OCI-LY3 (cell line): ENCODE measurements at regions not wholly inside any gene's neighbourhood (a gene's known extent, or its start where the extent isn't known, plus 50 kb on each side); places are given as distances from the start of the nearest gene placed in this dataset.
"Not testable (repeated sequence)": the region's sequence is repeated elsewhere in the genome, so short reads cannot be mapped to it uniquely, and the experiment has no call there.

Source experiments
- EZH2phosphoT487 ChIP-seq: fragments of 200-600 bp; shearing (Covaris generic); IDR thresholded peaks from 2 replicates; pipeline ENCODE4 v1.6.1; 2018; ENCODE audit warnings: antibody characterized with exemption, mixed run types, low read depth
- TF ChIP-seq, protein P1 (sequence below): fragments of 200-600, 300-600 bp; sonication (generic); IDR thresholded peaks from 2 replicates; pipeline ENCODE4 v1.5.1; 2014; ENCODE audit warnings: antibody characterized with exemption, low read length, low read depth

DNA sequence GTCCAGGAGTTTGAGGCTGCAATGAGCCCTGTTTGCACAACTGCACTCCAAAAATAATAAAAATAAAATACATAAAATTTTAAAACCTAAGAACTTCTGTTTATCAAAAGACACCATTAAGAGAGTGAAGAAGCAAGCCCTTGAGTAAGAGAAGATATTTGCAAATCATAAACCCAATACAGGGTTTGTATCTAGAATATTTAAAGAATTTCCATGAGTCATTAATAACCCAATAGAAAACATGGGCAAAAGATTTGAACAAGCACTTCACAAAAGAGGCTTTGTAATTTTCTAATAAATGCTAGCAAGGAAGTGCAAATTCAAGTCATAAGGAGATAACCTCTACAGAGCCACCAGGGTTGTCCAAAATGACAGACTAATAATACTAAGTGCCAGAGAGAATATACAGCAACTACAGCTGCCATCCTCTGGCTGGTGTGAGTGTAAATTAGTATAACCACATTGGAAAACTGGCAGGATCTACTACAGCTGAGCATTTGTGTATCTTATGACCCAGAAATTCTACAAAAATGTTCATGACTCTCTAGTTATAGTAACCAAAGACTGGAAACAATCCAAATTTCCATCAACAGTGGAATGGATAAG, 133.0 kb upstream of the PLGLB2 start:
- TF ChIP-seq, protein P1, sequence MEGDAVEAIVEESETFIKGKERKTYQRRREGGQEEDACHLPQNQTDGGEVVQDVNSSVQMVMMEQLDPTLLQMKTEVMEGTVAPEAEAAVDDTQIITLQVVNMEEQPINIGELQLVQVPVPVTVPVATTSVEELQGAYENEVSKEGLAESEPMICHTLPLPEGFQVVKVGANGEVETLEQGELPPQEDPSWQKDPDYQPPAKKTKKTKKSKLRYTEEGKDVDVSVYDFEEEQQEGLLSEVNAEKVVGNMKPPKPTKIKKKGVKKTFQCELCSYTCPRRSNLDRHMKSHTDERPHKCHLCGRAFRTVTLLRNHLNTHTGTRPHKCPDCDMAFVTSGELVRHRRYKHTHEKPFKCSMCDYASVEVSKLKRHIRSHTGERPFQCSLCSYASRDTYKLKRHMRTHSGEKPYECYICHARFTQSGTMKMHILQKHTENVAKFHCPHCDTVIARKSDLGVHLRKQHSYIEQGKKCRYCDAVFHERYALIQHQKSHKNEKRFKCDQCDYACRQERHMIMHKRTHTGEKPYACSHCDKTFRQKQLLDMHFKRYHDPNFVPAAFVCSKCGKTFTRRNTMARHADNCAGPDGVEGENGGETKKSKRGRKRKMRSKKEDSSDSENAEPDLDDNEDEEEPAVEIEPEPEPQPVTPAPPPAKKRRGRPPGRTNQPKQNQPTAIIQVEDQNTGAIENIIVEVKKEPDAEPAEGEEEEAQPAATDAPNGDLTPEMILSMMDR, result not testable (repeated sequence)
- not testable (repeated sequence) for TF ChIP-seq EZH2phosphoT487
